Lower leg skin (tissue), 4 donors: ENCODE measurements at regions not wholly inside any gene's neighbourhood (a gene's known extent, or its start where the extent isn't known, plus 50 kb on each side); places are given as distances from the start of the nearest gene placed in this dataset.

Source experiments
- DNase-seq, 2 donors: peaks; one replicate each; pipeline ENCODE4 v3.0.0-alpha.2; 2019; ENCODE audit warnings: low spot score in 2 of 2
- H3K4me3 ChIP-seq: fragments of 200-600 bp; sonication (generic); 2 replicates; pipeline ENCODE4 v1.5.1; 2017; ENCODE audit warnings: mild to moderate bottlenecking, low read depth; ENCODE audit not compliant: poor library complexity, severe bottlenecking
- POLR2A ChIP-seq, 2 donors: fragments of 450-650 bp; IDR thresholded peaks; one replicate each; pipeline ENCODE4 v1.6.1; 2016 to 2017; ENCODE audit warnings: antibody characterized with exemption in 2 of 2, mild to moderate bottlenecking in 1 of 2, moderate library complexity in 1 of 2
- WGBS, 2 donors: methylation state at CpG; one replicate each; pipeline ENCODE4 v1.1.5; 2018; 5-methylcytosine and 5-hydroxymethylcytosine counted together
- intact Hi-C: fragments of 100-400 bp; cut with DNase I; formaldehyde crosslinking; loops from one replicate; pipeline ENCODE4 v1.15.0; 2023; ENCODE audit warnings: low total_unique reads
- TF ChIP-seq, protein P1 (sequence below), 3 donors: fragments of 450-650 bp; IDR thresholded peaks; one replicate each; pipeline ENCODE4 v1.5.1; 2016; ENCODE audit warnings: antibody characterized with exemption in 3 of 3, mild to moderate bottlenecking in 3 of 3, moderate library complexity in 2 of 3

GRCh38 chr4:30620711-30621110 is 99.5 kb upstream of the PCDH7 start:
- intact Hi-C loops = no loop called here
- no peak overlapping the region for H3K4me3 ChIP-seq
- 67 to 71% methylated on average over 1 of the region's 1 CpG for WGBS, 2 donors
- DNase-seq = no peak
- TF ChIP-seq POLR2A (IDR thresholded peaks at IDR 0.05) = no peak
- TF ChIP-seq, protein P1, sequence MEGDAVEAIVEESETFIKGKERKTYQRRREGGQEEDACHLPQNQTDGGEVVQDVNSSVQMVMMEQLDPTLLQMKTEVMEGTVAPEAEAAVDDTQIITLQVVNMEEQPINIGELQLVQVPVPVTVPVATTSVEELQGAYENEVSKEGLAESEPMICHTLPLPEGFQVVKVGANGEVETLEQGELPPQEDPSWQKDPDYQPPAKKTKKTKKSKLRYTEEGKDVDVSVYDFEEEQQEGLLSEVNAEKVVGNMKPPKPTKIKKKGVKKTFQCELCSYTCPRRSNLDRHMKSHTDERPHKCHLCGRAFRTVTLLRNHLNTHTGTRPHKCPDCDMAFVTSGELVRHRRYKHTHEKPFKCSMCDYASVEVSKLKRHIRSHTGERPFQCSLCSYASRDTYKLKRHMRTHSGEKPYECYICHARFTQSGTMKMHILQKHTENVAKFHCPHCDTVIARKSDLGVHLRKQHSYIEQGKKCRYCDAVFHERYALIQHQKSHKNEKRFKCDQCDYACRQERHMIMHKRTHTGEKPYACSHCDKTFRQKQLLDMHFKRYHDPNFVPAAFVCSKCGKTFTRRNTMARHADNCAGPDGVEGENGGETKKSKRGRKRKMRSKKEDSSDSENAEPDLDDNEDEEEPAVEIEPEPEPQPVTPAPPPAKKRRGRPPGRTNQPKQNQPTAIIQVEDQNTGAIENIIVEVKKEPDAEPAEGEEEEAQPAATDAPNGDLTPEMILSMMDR (IDR thresholded peaks at IDR 0.05) = no peak

- intact Hi-C loops = no loop called here
- WGBS, 2 donors = 40 to 50% methylated on average over 3 of the region's 3 CpGs
- H3K4me3 ChIP-seq = no peak overlapping the region
- no peak for TF ChIP-seq POLR2A (IDR thresholded peaks at IDR 0.05)
- TF ChIP-seq, protein P1 (IDR thresholded peaks at IDR 0.05) = no peak
- no peak for DNase-seq
Measured at GRCh38 chr4:30630431-30630830, 89.7 kb upstream of the PCDH7 start.

GRCh38 chr4:30632751-30633150 is 87.4 kb upstream of the PCDH7 start:
- intact Hi-C loops = no loop called here
- WGBS, 2 donors = 68 to 79% methylated on average over 1 of the region's 1 CpG
- no peak for TF ChIP-seq POLR2A (IDR thresholded peaks at IDR 0.05)
- TF ChIP-seq, protein P1 (IDR thresholded peaks at IDR 0.05) = no peak
- no peak for DNase-seq
- no peak overlapping the region for H3K4me3 ChIP-seq

GRCh38 chr4:30641345-30641744 is 78.8 kb upstream of the PCDH7 start:
- no peak overlapping the region for H3K4me3 ChIP-seq
- no peak for TF ChIP-seq POLR2A (IDR thresholded peaks at IDR 0.05)
- TF ChIP-seq, protein P1 (IDR thresholded peaks at IDR 0.05) = no peak
- WGBS, 2 donors = 28 to 34% methylated on average over 1 of the region's 1 CpG
- intact Hi-C loops = no loop called here
- DNase-seq = no peak

- intact Hi-C loops = no loop called here
Measured at GRCh38 chr4:30642567-30642966, 77.6 kb upstream of the PCDH7 start.

DNA sequence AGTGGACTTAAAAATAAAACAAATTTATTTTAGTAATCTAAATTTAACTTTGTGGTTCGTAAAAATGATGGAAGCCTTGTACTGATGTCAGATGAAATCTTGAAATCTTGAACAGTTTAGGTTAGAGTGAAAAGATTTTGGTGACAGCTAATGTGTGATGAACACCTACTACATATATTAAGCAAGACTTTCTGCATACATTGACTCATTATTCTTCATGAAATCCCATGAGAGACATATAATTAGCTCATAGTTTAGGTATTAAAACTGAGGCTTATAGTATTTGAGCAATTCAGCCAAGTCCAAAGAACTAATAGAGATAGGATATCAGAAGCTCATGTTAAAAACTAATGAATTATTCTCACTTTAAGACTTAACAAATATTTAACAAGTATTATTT is 66.9 kb upstream of the PCDH7 start:
- WGBS, 2 donors = 54 to 73% methylated on average over 1 of the region's 1 CpG
- no peak overlapping the region for H3K4me3 ChIP-seq
- intact Hi-C loops = no loop called here
- TF ChIP-seq POLR2A (IDR thresholded peaks at IDR 0.05) = no peak
- TF ChIP-seq, protein P1 (IDR thresholded peaks at IDR 0.05) = no peak
- DNase-seq = no peak

More at GRCh38 chr4:30642567-30642966, 77.6 kb upstream of the PCDH7 start:
- no peak overlapping the region for H3K4me3 ChIP-seq
- no peak for TF ChIP-seq POLR2A (IDR thresholded peaks at IDR 0.05)
- TF ChIP-seq, protein P1 (IDR thresholded peaks at IDR 0.05) = no peak
- 12 to 18% methylated on average over 1 of the region's 1 CpG for WGBS, 2 donors
- no peak for DNase-seq
